Activated T-cell treated with anti-CD3 and anti-CD28 coated beads, Interleukin-2, amount 50 U/mL, for 72 hours (primary cell): ENCODE measurements at regions not wholly inside any gene's neighbourhood (a gene's known extent, or its start where the extent isn't known, plus 50 kb on each side); places are given as distances from the start of the nearest gene placed in this dataset.
"Not testable (repeated sequence)": the region's sequence is repeated elsewhere in the genome, so short reads cannot be mapped to it uniquely, and the experiment has no call there.

ENCODE experiments used
- ATAC-seq, 2 donors: fragments of 150-1000 bp; cut with Tn5 transposase; replicated peaks in 1 of 2; 2 replicates each; pipeline ENCODE4 v1.10.0; 2021; ENCODE audit warnings: moderate library complexity in 2 of 2, mild to moderate bottlenecking in 1 of 2
- DNase-seq, 2 donors: peaks; one replicate each; pipeline ENCODE4 v3.0.0; 2021 to 2022; ENCODE audit warnings: mixed read lengths in 1 of 2
- H3K27ac Mint-ChIP-seq: one replicate; pipeline ENCODE4 v1.8.0; 2022; ENCODE audit warnings: mild to moderate bottlenecking, moderate library complexity, mixed read lengths
- H3K27me3 Mint-ChIP-seq: one replicate; pipeline ENCODE4 v1.8.0; 2022; ENCODE audit warnings: low read depth, mixed read lengths
- H3K36me3 Mint-ChIP-seq, 2 donors: one replicate each; pipeline ENCODE4 v1.8.0; 2022; ENCODE audit warnings: mixed read lengths in 2 of 2, mild to moderate bottlenecking in 1 of 2; ENCODE audit not compliant: insufficient read depth in 2 of 2
- H3K4me1 Mint-ChIP-seq: one replicate; pipeline ENCODE4 v1.8.0; 2022; ENCODE audit warnings: low read depth, mixed read lengths
- H3K4me3 Mint-ChIP-seq, 2 donors: one replicate each; pipeline ENCODE4 v1.8.0; 2022; ENCODE audit warnings: mild to moderate bottlenecking in 2 of 2, mixed read lengths in 2 of 2, moderate library complexity in 2 of 2
- H3K9me3 Mint-ChIP-seq, 2 donors: one replicate each; pipeline ENCODE4 v1.8.0; 2022; ENCODE audit warnings: mixed read lengths in 2 of 2

GRCh38 chr5:99418640-99419039 is 489.8 kb upstream of the CHD1 start:
- not testable (repeated sequence) for H3K27me3 Mint-ChIP-seq, H3K4me3 Mint-ChIP-seq, H3K9me3 Mint-ChIP-seq, ATAC-seq, H3K4me1 Mint-ChIP-seq, DNase-seq, H3K36me3 Mint-ChIP-seq, H3K27ac Mint-ChIP-seq

DNA sequence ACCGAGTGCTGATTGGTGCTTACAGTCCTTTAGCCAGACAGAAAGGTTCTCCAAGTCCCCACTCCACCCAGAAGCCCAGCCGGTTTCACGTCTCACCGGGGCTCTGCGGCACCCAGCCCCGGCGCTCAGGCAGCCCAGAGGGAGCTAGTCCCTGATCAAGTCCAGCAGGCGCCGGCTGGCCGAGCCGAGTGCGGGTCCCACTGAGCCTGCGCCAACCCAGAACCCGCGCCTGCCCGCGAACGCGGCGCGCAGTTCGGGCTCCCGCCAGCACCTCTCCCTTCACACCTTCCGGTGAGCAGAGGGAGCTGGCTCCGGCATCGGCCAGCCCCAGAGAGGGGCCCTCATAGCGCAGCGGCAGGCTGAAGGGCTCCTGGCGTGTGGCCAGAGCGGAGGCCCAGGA is 481.6 kb upstream of the CHD1 start:
- H3K27ac Mint-ChIP-seq, H3K36me3 Mint-ChIP-seq, ATAC-seq, H3K27me3 Mint-ChIP-seq, H3K4me1 Mint-ChIP-seq, DNase-seq, H3K9me3 Mint-ChIP-seq, H3K4me3 Mint-ChIP-seq: not testable (repeated sequence)

DNA sequence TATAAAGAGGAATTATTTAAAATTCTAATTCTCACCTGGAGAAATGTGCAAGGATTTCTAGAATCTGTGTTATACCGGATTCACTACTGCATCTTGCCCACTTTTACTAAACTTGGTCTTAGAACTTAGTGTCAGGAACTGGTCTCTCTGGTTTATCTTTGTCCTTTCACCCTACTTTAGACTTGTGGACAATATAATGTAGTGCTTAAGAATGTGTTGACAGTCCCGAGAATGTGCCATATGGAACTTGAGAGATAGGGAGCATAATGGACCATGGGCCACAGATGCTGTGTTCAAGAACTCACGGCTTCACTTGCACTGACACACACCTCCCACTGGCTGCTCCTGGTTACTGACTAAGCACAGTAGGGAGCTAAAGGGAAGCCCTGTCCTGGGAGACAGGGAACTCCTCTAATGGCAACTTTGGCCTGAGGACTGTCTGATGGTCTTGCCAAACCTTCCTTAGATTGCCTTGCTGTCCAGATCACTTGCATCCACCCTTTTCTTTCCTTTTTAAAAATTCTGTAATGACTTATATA is 476.0 kb upstream of the CHD1 start:
- H3K36me3 Mint-ChIP-seq, H3K27ac Mint-ChIP-seq, H3K9me3 Mint-ChIP-seq, ATAC-seq, H3K4me3 Mint-ChIP-seq, DNase-seq, H3K4me1 Mint-ChIP-seq, H3K27me3 Mint-ChIP-seq: not testable (repeated sequence)

DNA sequence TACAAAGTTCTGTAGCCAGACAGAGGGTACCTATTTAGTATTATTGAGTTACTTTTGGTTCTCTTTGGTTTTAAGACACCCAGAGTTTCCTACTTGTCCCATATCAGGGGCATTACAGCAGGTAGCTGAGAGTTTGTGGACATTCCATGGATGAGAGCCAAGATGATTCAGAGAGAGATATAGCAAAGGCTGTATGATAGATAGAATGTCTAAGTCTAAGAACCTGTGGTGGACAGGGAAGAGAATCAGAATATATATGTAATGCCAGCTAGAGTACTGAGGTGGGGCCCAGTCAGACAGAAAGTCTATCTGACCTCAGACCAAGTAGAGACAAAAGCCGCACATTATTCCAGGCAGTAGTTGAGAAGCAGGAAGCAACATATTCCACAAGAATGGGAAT is 471.8 kb upstream of the CHD1 start:
- not testable (repeated sequence) for DNase-seq, H3K27me3 Mint-ChIP-seq, H3K36me3 Mint-ChIP-seq, ATAC-seq, H3K27ac Mint-ChIP-seq, H3K4me3 Mint-ChIP-seq, H3K9me3 Mint-ChIP-seq, H3K4me1 Mint-ChIP-seq

- peaks cover 0 to 4% of the 10 kb centered on the region in 2 donors for H3K9me3 Mint-ChIP-seq
- no peak for ATAC-seq
Observed at GRCh38 chr5:99398976-99399375, 470.2 kb upstream of the CHD1 start.

DNA sequence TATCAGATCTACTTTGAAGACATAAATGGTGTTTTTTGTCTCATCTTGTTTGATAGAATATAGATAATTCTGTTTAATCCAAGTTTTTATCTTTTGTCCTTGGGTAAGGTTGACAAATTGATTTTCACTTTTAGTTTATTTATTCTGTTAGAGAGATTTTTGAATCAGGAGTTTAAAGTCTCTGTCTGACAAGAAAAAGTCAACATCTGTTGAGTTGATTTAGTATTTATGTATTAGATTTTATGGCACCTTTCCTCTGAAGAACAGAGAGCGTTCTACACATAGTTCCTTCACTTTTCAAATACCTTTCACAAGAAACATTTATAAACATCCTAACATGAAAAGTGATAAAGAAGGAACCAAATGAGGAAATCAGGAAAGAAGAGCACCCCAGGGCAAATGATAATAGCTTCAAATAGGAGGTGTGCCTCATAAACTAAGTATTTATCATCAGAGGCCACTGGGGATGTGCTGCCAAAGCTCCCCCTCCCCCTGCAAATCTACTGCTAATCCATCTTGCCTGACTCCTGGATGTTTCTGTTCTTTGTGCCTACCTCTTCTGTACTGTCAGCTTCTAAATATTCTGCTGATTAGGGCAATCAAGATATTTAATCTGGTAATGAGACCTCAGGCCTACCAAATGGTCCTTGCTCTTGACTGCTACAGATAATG is 457.7 kb upstream of the CHD1 start:
- no peak overlapping the region for H3K4me3 Mint-ChIP-seq
- H3K27me3 Mint-ChIP-seq, result no peaks in the 10 kb centered on the region
- no peaks in the 10 kb centered on the region for H3K4me1 Mint-ChIP-seq
- H3K27ac Mint-ChIP-seq, result no peak overlapping the region
- H3K9me3 Mint-ChIP-seq, result peaks cover 0 to 6% of the 10 kb centered on the region in 2 donors
- ATAC-seq (no peak), DNase-seq (no peak)
- H3K36me3 Mint-ChIP-seq, result no peaks in the 10 kb centered on the region

More at GRCh38 chr5:99398976-99399375, 470.2 kb upstream of the CHD1 start:
- no peak for DNase-seq
- Mint-ChIP-seq H3K36me3 (no peaks in the 10 kb centered on the region), H3K4me1 (no peaks in the 10 kb centered on the region), H3K27ac (no peak overlapping the region), H3K4me3 (no peak overlapping the region), H3K27me3 (no peaks in the 10 kb centered on the region)

GRCh38 chr5:99379187-99379586 is 450.4 kb upstream of the CHD1 start:
- no peak overlapping the region for H3K27ac Mint-ChIP-seq
- no peaks in the 10 kb centered on the region for H3K27me3 Mint-ChIP-seq
- H3K4me3 Mint-ChIP-seq, result no peak overlapping the region
- no peak for ATAC-seq
- no peaks in the 10 kb centered on the region for H3K36me3 Mint-ChIP-seq
- H3K4me1 Mint-ChIP-seq, result no peaks in the 10 kb centered on the region
- DNase-seq, result no peak
- peaks cover 0 to 9% of the 10 kb centered on the region in 2 donors for H3K9me3 Mint-ChIP-seq

DNA sequence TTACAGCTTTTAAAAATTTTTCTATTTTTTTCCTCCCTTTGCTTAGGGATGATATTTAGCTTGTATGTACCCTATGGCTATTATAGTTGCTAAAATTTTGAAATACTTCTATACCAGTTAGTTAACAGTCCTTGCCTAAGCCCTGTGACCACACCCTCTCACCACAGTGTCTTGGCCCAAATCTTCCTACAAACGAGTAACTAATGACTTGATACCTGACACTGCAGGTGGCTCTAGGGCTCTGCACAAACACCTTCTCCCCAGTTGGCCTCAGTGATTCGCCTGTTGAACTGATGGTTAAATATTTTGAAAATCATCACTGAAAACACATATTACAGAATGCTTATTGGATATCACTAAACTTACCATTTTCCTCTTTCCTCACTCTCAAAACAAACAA is 449.6 kb upstream of the CHD1 start:
- DNase-seq (no peak), ATAC-seq (no peak)
- Mint-ChIP-seq H3K4me3 (no peak overlapping the region), H3K27me3 (no peaks in the 10 kb centered on the region), H3K4me1 (no peaks in the 10 kb centered on the region), H3K9me3 (peaks cover 0 to 6% of the 10 kb centered on the region in 2 donors), H3K27ac (no peak overlapping the region), H3K36me3 (no peaks in the 10 kb centered on the region)

DNA sequence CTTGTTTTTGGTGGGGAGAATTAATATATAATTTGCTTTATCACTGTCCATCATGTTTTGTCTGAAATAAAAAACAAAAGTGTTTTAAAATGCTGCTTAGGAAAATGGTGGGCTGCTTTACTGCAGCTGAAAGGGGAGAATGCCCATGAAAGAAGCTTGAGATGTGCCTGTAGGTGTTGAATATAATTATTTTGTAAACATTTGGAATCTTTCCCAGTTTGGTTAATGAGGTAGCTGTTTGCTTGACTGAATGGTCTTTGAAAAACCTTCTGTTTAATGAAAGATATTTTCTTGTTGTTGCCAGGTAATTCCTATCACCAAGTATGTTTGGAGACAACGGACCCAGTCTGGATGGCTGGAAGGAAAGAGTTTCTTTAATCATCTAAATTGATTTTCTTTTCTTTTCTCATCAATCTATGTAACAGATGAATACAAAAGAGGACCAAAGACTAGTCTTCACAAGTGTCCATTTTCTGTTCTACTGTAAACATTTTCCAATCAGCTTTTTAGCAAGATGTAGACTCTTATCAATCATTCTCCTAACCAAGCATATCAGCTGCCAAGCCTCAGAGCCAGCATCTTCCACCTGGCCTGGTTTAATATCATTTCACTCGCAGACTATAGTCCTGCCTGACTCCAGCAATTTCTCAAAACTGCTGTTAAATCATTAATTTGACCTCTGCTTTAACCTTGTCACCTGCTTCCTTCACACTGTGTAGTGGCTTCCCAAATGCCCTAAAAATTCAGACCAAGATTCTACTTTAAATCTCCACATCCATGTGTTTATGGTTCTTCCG is 441.2 kb upstream of the CHD1 start:
- H3K36me3 Mint-ChIP-seq, result no peaks in the 10 kb centered on the region
- H3K9me3 Mint-ChIP-seq, result peaks cover 2% of the 10 kb centered on the region in 2 donors
- H3K27ac Mint-ChIP-seq, result no peak overlapping the region
- DNase-seq, result no peak
- no peaks in the 10 kb centered on the region for H3K27me3 Mint-ChIP-seq
- no peak overlapping the region for H3K4me3 Mint-ChIP-seq
- ATAC-seq, result no peak
- no peaks in the 10 kb centered on the region for H3K4me1 Mint-ChIP-seq

GRCh38 chr5:99368726-99369125 is 439.9 kb upstream of the CHD1 start:
- H3K9me3 Mint-ChIP-seq, result peaks cover 2% of the 10 kb centered on the region in 2 donors
- ATAC-seq, result no peak
- no peak overlapping the region for H3K27ac Mint-ChIP-seq
- no peaks in the 10 kb centered on the region for H3K27me3 Mint-ChIP-seq
- H3K4me1 Mint-ChIP-seq, result no peaks in the 10 kb centered on the region
- H3K36me3 Mint-ChIP-seq, result no peaks in the 10 kb centered on the region
- no peak for DNase-seq
- H3K4me3 Mint-ChIP-seq, result no peak overlapping the region

DNA sequence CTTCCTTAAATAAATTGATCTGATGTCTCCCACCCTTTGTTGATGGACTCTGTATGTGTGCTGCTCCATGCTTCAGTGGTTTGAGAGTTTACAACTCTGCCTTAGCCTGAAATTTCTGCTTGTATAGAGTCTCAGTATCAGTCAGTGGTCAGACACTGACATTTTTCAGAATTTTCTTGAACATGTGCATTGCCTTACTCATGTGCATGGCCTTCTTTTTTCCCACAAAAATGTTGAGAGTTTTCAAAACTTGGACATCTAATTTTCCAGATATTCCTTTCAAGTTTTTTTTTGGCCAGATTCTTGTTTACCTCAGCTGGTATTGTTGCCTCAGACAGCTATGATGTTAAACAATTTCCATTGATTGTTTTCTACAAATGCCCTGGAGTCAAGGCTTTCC is 427.1 kb upstream of the CHD1 start:
- Mint-ChIP-seq H3K4me3 (no peak overlapping the region), H3K27ac (no peak overlapping the region)
- ATAC-seq, result no peak

DNA sequence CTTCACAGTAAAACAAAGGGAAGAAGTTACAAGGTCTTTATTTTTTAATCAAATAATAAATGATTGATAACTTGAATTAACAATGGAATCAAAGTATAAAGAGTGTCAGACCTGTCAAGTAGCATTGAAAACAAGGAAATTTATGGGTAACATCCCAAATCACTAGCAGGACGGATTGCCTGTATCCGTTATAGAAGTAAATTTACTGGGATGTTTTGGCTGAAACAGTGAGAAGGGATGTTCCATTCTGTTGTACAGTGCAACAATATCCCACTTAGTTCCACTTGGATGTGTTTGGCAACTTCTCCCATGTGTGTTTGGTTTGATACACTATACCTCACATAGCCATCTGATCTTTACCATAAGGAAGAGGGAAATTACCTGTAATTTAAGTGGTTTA is 421.0 kb upstream of the CHD1 start:
- H3K27ac Mint-ChIP-seq, result no peak overlapping the region
- no peaks in the 10 kb centered on the region for H3K4me1 Mint-ChIP-seq
- ATAC-seq, result no peak
- no peaks in the 10 kb centered on the region for H3K36me3 Mint-ChIP-seq
- H3K27me3 Mint-ChIP-seq, result no peaks in the 10 kb centered on the region
- H3K9me3 Mint-ChIP-seq, result peaks cover 1 to 6% of the 10 kb centered on the region in 2 donors
- no peak for DNase-seq
- H3K4me3 Mint-ChIP-seq, result no peak overlapping the region

More for the DNA sequence above, 427.1 kb upstream of the CHD1 start:
- Mint-ChIP-seq H3K9me3 (peaks cover 3 to 4% of the 10 kb centered on the region in 2 donors), H3K27me3 (no peaks in the 10 kb centered on the region), H3K36me3 (no peaks in the 10 kb centered on the region), H3K4me1 (no peaks in the 10 kb centered on the region)
- DNase-seq, result no peak

- Mint-ChIP-seq H3K27me3 (no peaks in the 10 kb centered on the region), H3K27ac (no peak overlapping the region), H3K36me3 (no peaks in the 10 kb centered on the region), H3K4me3 (no peak overlapping the region), H3K4me1 (no peaks in the 10 kb centered on the region), H3K9me3 (peaks cover 1 to 4% of the 10 kb centered on the region in 2 donors)
- no peak for DNase-seq
- no peak for ATAC-seq
Observed at GRCh38 chr5:99348597-99348996, 419.8 kb upstream of the CHD1 start.
